SJSA1 (cell line): ENCODE measurements at regions not wholly inside any gene's neighbourhood (a gene's known extent, or its start where the extent isn't known, plus 50 kb on each side); places are given as distances from the start of the nearest gene placed in this dataset.

ENCODE experiments used
- DNase-seq, 2 experiments: peaks; one replicate each; pipeline ENCODE4 v3.0.0-alpha.2; 2015 to 2020; ENCODE audit warnings: low spot score in 2 of 2, low read depth in 1 of 2
- H3K27ac ChIP-seq: fragments of 250-450 bp; sonication (Bioruptor Pico); 2 replicates; pipeline ENCODE4 v1.5.1; 2020; ENCODE audit warnings: mild to moderate bottlenecking, moderate library complexity
- H3K27me3 ChIP-seq: fragments of 250-450 bp; sonication (Bioruptor Pico); replicated peaks from 2 replicates; pipeline ENCODE4 v1.5.1; 2020; ENCODE audit warnings: mild to moderate bottlenecking, moderate library complexity
- H3K36me3 ChIP-seq: fragments of 250-450 bp; sonication (Bioruptor Pico); 2 replicates; pipeline ENCODE4 v1.5.1; 2020; ENCODE audit warnings: mild to moderate bottlenecking
- H3K4me1 ChIP-seq: fragments of 250-450 bp; sonication (Bioruptor Pico); replicated peaks from 2 replicates; pipeline ENCODE4 v1.6.1; 2021; ENCODE audit warnings: mild to moderate bottlenecking
- H3K4me3 ChIP-seq: fragments of 250-450 bp; sonication (Bioruptor Pico); 2 replicates; pipeline ENCODE4 v1.5.1; 2020; ENCODE audit warnings: mild to moderate bottlenecking
- H3K9me3 ChIP-seq: fragments of 250-450 bp; sonication (Bioruptor Pico); replicated peaks from 2 replicates; pipeline ENCODE4 v1.5.1; 2020; ENCODE audit warnings: mild to moderate bottlenecking

- Histone ChIP-seq H3K36me3 (no peaks in the 10 kb centered on the region), H3K4me1 (no peaks in the 10 kb centered on the region), H3K9me3 (peaks cover 11% of the 10 kb centered on the region), H3K27me3 (no peaks in the 10 kb centered on the region; the same call in 1 of the 2 replicates), H3K4me3 (no peak overlapping the region), H3K27ac (no peak overlapping the region)
- no peak for DNase-seq
Measured at GRCh38 chr16:86015606-86016005, 116.6 kb downstream of the IRF8 start.

- Histone ChIP-seq H3K4me1 (no peaks in the 10 kb centered on the region), H3K9me3 (peaks cover 11% of the 10 kb centered on the region), H3K4me3 (no peak overlapping the region), H3K27me3 (no peaks in the 10 kb centered on the region), H3K27ac (no peak overlapping the region), H3K36me3 (no peaks in the 10 kb centered on the region)
- peak in 1 of 2 experiments; percentile 37 for DNase-seq
Measured at GRCh38 chr16:86016201-86016965, 117.4 kb downstream of the IRF8 start.

- Histone ChIP-seq H3K4me1 (no peaks in the 10 kb centered on the region), H3K36me3 (no peaks in the 10 kb centered on the region), H3K27me3 (no peaks in the 10 kb centered on the region), H3K9me3 (peaks cover 11% of the 10 kb centered on the region), H3K4me3 (no peak overlapping the region), H3K27ac (no peak overlapping the region)
- no peak for DNase-seq
Measured at GRCh38 chr16:86018071-86018470, 119.1 kb downstream of the IRF8 start.

DNA sequence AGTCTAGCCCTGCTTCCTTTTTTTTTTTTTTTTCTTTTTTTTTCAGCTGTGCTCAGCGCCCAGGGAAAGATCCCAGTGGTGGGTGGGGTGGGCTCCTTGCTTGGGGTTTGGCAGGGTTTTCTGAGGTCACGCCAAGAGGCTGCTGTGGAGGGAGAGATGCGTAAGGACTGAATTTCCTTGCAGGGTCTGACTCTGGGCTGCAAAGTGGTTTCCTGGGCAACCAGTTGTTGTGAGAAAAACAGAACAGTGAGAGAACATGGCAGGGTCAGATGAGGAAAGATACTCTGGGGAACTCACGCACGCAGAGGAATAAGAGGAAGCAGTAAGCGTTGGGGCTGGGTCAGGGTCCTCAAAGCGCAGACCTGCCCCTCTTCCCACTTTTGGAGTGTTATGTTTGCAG is 119.5 kb downstream of the IRF8 start:
- no peak for DNase-seq

DNA sequence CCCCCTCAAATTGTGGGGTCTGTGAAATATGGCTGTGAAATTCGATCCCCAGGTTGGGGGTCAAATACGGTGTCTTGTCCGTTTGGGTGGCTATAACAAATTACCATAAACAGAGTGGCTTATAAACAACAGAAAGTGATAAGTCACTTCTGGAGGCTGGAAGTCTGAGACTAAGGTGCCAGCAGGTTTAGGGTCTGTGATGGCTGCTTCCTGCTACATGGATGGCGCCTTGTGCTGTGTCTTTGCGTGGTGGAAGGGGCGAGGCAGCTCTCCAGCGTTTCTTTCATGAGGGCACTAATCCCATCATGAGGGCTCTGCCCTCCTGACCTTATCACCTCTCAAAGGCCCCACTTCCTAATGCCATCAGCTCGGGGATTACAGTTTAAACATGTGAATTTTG is 120.0 kb downstream of the IRF8 start:
- Histone ChIP-seq H3K4me1 (no peaks in the 10 kb centered on the region), H3K9me3 (peaks cover 17% of the 10 kb centered on the region), H3K27me3 (no peaks in the 10 kb centered on the region), H3K4me3 (no peak overlapping the region), H3K27ac (no peak overlapping the region), H3K36me3 (no peaks in the 10 kb centered on the region)
- no peak for DNase-seq

More for the DNA sequence above, 119.5 kb downstream of the IRF8 start:
- H3K27ac ChIP-seq, result no peak overlapping the region
- no peaks in the 10 kb centered on the region for H3K4me1 ChIP-seq
- H3K4me3 ChIP-seq, result no peak overlapping the region
- H3K9me3 ChIP-seq, result peaks cover 13% of the 10 kb centered on the region
- H3K27me3 ChIP-seq, result no peaks in the 10 kb centered on the region
- no peaks in the 10 kb centered on the region for H3K36me3 ChIP-seq

GRCh38 chr16:86019446-86020047 is 120.6 kb downstream of the IRF8 start:
- peaks cover 20% of the 10 kb centered on the region for H3K9me3 ChIP-seq
- no peak overlapping the region for H3K4me3 ChIP-seq
- no peaks in the 10 kb centered on the region for H3K4me1 ChIP-seq
- no peak overlapping the region for H3K27ac ChIP-seq
- DNase-seq, result no peak
- H3K36me3 ChIP-seq, result no peaks in the 10 kb centered on the region
- no peaks in the 10 kb centered on the region for H3K27me3 ChIP-seq

DNA sequence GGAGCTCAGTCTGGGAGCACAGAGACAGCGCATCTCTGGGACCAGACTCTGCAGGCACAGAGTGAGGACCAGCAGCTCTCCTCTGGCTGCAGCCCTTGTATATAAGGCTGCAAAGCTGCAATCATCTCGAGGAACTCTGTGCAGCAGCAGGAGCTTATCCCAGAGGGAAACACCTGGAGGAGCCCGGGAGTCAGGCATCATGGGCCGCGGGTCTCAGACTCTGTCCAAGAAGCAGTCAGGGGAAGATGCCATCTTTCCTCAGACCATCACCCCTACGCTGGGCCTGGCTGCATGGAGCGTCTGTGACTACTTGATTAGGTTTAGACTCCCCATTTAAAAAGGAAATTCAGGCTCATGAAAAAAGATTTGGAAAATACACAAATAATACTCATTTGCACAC is 122.0 kb downstream of the IRF8 start:
- H3K27ac ChIP-seq, result no peak overlapping the region
- DNase-seq, result no peak
- no peaks in the 10 kb centered on the region for H3K4me1 ChIP-seq
- H3K36me3 ChIP-seq, result no peaks in the 10 kb centered on the region
- H3K27me3 ChIP-seq, result no peaks in the 10 kb centered on the region
- peaks cover 24% of the 10 kb centered on the region for H3K9me3 ChIP-seq
- no peak overlapping the region for H3K4me3 ChIP-seq

GRCh38 chr16:86022381-86022960 is 123.5 kb downstream of the IRF8 start:
- Histone ChIP-seq H3K27ac (no peak overlapping the region), H3K36me3 (no peaks in the 10 kb centered on the region), H3K4me1 (no peaks in the 10 kb centered on the region), H3K27me3 (no peaks in the 10 kb centered on the region), H3K4me3 (no peak overlapping the region), H3K9me3 (peaks cover 24% of the 10 kb centered on the region)
- DNase-seq, result no peak

DNA sequence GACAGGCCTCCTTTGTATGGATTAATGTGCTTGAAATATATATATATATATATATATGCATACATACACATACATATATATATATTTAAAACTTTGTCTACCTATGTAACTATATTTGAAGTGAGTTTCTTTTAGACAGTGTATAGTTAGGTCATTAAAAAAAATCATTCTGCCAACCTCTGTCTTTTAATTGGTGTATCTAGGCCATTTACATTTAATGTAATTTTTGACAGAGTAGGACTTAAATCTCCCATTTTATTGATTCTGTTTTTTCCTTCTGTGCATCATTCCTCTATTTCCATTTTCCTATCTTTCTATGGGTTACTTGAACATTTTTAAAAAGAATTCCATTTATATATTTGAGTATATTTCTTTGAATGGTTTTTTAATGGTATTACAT is 125.2 kb downstream of the IRF8 start:
- Histone ChIP-seq H3K4me3 (no peak overlapping the region), H3K9me3 (peaks cover 24% of the 10 kb centered on the region), H3K27ac (no peak overlapping the region), H3K27me3 (no peaks in the 10 kb centered on the region), H3K4me1 (peaks cover under 1% of the 10 kb centered on the region; the same call in 1 of the 2 replicates), H3K36me3 (no peaks in the 10 kb centered on the region)
- no peak for DNase-seq

- Histone ChIP-seq H3K36me3 (no peaks in the 10 kb centered on the region), H3K27me3 (no peaks in the 10 kb centered on the region), H3K4me3 (no peak overlapping the region), H3K27ac (no peak overlapping the region), H3K4me1 (peaks cover 5% of the 10 kb centered on the region), H3K9me3 (peaks cover 13% of the 10 kb centered on the region)
- DNase-seq, result no peak
Measured at GRCh38 chr16:86025706-86026105, 126.7 kb downstream of the IRF8 start.

GRCh38 chr16:86026171-86026910 is 127.4 kb downstream of the IRF8 start:
- Histone ChIP-seq H3K4me3 (no peak overlapping the region), H3K36me3 (no peaks in the 10 kb centered on the region), H3K27me3 (no peaks in the 10 kb centered on the region), H3K9me3 (peaks cover 17% of the 10 kb centered on the region), H3K4me1 (peaks cover 5% of the 10 kb centered on the region), H3K27ac (no peak overlapping the region)
- no peak for DNase-seq

DNA sequence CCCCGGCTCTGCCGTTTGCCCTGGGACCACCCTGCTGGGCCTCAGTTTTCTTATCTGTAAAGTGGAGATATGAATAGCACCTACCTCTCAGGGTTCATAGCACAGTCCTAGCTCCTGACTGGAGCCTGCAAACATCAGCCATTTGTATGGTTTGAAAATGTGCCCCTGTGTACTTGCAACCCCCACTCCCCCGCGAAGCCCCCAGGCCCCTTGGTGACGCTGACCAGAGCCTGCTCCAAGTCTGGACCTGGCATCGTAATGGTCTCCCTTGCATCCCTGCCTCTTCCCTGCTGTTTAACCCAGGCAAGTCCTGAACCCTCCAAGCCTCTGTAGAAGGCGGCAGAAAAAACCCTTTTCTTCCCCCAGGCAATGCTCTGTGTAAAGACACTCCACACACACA is 128.0 kb downstream of the IRF8 start:
- peaks cover 17% of the 10 kb centered on the region for H3K9me3 ChIP-seq
- H3K27ac ChIP-seq, result no peak overlapping the region
- no peaks in the 10 kb centered on the region for H3K36me3 ChIP-seq
- DNase-seq, result no peak
- H3K4me3 ChIP-seq, result no peak overlapping the region
- peaks cover 7% of the 10 kb centered on the region for H3K4me1 ChIP-seq
- no peaks in the 10 kb centered on the region for H3K27me3 ChIP-seq

DNA sequence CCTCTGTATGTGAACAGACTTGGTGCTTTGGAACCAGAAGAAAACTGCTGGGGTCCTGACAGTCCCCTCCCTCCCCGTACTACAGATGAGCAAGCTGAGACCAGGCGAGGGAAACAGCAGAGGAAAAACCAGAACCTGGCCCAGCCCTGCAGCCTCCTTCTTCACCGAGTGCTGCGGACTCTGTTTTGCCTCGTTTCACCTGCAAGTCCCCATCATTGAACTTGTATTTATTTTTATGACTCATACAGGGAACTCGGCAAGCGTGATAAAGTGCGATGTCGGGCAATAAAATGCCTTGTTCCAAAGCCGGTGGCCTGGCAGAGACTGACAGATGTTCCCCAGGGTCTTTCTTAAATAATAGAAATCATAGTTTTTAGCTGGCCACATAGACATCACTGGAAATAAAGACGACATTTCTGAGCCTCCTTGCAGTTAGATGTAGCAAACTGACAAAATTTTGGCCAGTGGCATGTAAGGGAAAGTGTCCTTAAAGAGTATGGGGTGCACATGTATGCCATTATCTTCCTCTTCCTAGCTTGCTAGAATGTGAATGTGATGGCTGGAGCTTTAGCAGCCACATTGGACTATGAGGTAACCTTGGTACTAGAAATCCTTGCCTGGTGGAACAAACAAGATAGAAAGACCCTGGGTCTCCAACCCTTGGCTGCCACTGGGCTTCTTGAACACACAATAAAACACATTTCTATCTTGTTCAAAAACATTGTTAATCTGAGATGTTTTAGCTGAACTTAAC is 128.6 kb downstream of the IRF8 start:
- Histone ChIP-seq H3K4me1 (peaks cover 13% of the 10 kb centered on the region), H3K27ac (no peak overlapping the region), H3K4me3 (no peak overlapping the region), H3K27me3 (no peaks in the 10 kb centered on the region), H3K9me3 (peaks cover 17% of the 10 kb centered on the region), H3K36me3 (no peaks in the 10 kb centered on the region)
- no peak for DNase-seq
